Spleen (tissue), 11 donors: ENCODE measurements at regions not wholly inside any gene's neighbourhood (a gene's known extent, or its start where the extent isn't known, plus 50 kb on each side); places are given as distances from the start of the nearest gene placed in this dataset.

Experiments
- DNase-seq: peaks from one replicate; pipeline ENCODE4 v3.0.0-alpha.2; 2020
- H3K27ac ChIP-seq, 8 donors: fragments of 200-600 bp; sonication (generic) in 7 of 8; 1 replicate in 4 of 8; 2 replicates in 4 of 8; pipeline versions ENCODE4 v1.5.0 to v1.8.0; 2016 to 2021; ENCODE audit warnings: inconsistent platforms in 4 of 8, mild to moderate bottlenecking in 4 of 8, moderate library complexity in 1 of 8
- H3K27me3 ChIP-seq, 7 donors: fragments of 200-600 bp; sonication (generic) in 6 of 7; replicated peaks in 1 of 7; 1 replicate in 4 of 7; 2 replicates in 3 of 7; pipeline versions ENCODE4 v1.5.0 to v1.8.0; 2016 to 2021; ENCODE audit warnings: inconsistent platforms in 3 of 7, mild to moderate bottlenecking in 1 of 7
- H3K36me3 ChIP-seq, 6 donors: fragments of 200-600 bp; sonication (generic) in 5 of 6; 1 replicate in 4 of 6; 2 replicates in 2 of 6; pipeline versions ENCODE4 v1.5.0 to v1.8.0; 2016 to 2021; ENCODE audit warnings: inconsistent platforms in 2 of 6
- H3K4me1 ChIP-seq, 6 donors: fragments of 200-600 bp; sonication (generic) in 5 of 6; 1 replicate in 3 of 6; 2 replicates in 3 of 6; pipeline versions ENCODE4 v1.5.0 to v1.8.0; 2016 to 2021; ENCODE audit warnings: inconsistent platforms in 3 of 6
- H3K4me3 ChIP-seq, 8 donors: fragments of 200-600 bp; sonication (generic) in 7 of 8; 1 replicate in 4 of 8; 2 replicates in 4 of 8; pipeline versions ENCODE4 v1.5.0 to v1.8.0; 2016 to 2021; ENCODE audit warnings: inconsistent platforms in 4 of 8, mild to moderate bottlenecking in 4 of 8, moderate library complexity in 2 of 8
- H3K9me3 ChIP-seq, 8 donors: fragments of 200-600 bp; sonication (generic) in 7 of 8; 1 replicate in 4 of 8; 2 replicates in 4 of 8; pipeline versions ENCODE4 v1.5.0 to v1.8.0; 2016 to 2021; ENCODE audit warnings: inconsistent platforms in 4 of 8
- POLR2A ChIP-seq, 3 donors: fragments of 450-650 bp; IDR thresholded peaks; one replicate each; pipeline ENCODE4 v1.5.1; 2017; ENCODE audit warnings: antibody characterized with exemption in 3 of 3, mild to moderate bottlenecking in 1 of 3
- POLR2AphosphoS5 ChIP-seq, 3 donors: sonication (generic); formaldehyde crosslinking; IDR thresholded peaks; one replicate each; pipeline ENCODE4 v1.5.1; 2017; ENCODE audit warnings: antibody characterized with exemption in 3 of 3
- whole genome bisulfite sequencing, 5 donors: extraction: QIAGEN DNeasy Blood & Tissue Kit in 3 of 5; methylation state at CpG; one replicate each; pipeline versions ENCODE4 v1.1.5 to v1.1.7; 2013 to 2018; 5-methylcytosine and 5-hydroxymethylcytosine counted together
- intact Hi-C: fragments of 100-400 bp; cut with DNase I; formaldehyde crosslinking; loops from one replicate; pipeline ENCODE4 v1.15.0; 2023; ENCODE audit warnings: low total_unique reads
- TF ChIP-seq, protein P1 (sequence below), 11 experiments: fragments of 200-600 bp in 7 of 11; fragments of 450-650 bp in 4 of 11; sonication (generic) in 4 of 11; IDR thresholded peaks in 8 of 11; conservative IDR thresholded peaks in 3 of 11; 1 replicate in 7 of 11; 2 replicates in 4 of 11; pipeline versions ENCODE4 v1.4.0 to v1.8.0; 2016 to 2021; ENCODE audit warnings: antibody characterized with exemption in 11 of 11, inconsistent platforms in 4 of 11, mild to moderate bottlenecking in 1 of 11
- donor health status: healthy with polysubstance abuse.
- donor health status: DM: no; HTN: no; CAD: no; lungs with moderate emphysema.
- donor health status: DM: no; HTN: no; CAD: no.
- donor health status: Bipolar disorder and iron deficiency.
- donor health status: healthy.
- donor health status: DM: no; HTN: no; CAD: no.
- donor health status: DM: yes; HTN: yes; CAD: no.

DNA sequence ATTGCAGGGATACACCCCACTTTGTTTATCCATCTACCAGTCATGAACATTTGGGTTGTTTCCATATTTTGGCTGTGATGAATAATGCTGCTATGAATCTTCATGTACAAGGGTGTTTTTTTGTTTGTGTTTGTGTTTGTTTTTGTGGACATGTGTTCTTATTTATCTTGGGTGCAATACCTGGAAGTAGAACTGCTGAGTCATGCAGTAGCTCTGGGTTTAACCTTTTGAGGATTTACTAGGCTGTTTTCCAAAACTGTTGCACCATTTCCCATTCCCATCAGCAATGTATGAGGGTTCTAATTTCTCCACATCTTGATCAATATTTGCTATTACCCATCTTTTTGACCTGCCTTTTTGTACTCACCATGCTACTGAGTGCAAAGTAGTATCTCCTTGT, 140.0 kb upstream of the CYP1B1 start:
- H3K9me3 ChIP-seq: peaks cover 0 to 13% (median 9%) of the 10 kb centered on the region in 8 donors
- intact Hi-C loops: no loop called here
- H3K27me3 ChIP-seq: peaks cover 0 to 18% (median 0%) of the 10 kb centered on the region in 7 donors
- TF ChIP-seq, protein P1, sequence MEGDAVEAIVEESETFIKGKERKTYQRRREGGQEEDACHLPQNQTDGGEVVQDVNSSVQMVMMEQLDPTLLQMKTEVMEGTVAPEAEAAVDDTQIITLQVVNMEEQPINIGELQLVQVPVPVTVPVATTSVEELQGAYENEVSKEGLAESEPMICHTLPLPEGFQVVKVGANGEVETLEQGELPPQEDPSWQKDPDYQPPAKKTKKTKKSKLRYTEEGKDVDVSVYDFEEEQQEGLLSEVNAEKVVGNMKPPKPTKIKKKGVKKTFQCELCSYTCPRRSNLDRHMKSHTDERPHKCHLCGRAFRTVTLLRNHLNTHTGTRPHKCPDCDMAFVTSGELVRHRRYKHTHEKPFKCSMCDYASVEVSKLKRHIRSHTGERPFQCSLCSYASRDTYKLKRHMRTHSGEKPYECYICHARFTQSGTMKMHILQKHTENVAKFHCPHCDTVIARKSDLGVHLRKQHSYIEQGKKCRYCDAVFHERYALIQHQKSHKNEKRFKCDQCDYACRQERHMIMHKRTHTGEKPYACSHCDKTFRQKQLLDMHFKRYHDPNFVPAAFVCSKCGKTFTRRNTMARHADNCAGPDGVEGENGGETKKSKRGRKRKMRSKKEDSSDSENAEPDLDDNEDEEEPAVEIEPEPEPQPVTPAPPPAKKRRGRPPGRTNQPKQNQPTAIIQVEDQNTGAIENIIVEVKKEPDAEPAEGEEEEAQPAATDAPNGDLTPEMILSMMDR (IDR thresholded peaks at IDR 0.05 in 8 of 11, conservative IDR thresholded peaks at IDR 0.05 in 3 of 11): no peak
- TF ChIP-seq POLR2A (IDR thresholded peaks at IDR 0.05) (no peak), POLR2AphosphoS5 (IDR thresholded peaks at IDR 0.05) (no peak)
- H3K4me3 ChIP-seq: no peak overlapping the region
- DNase-seq: no peak
- H3K36me3 ChIP-seq: no peaks in the 10 kb centered on the region
- peaks cover 0 to 16% (median 4%) of the 10 kb centered on the region in 6 donors for H3K4me1 ChIP-seq
- no peak overlapping the region for H3K27ac ChIP-seq

DNA sequence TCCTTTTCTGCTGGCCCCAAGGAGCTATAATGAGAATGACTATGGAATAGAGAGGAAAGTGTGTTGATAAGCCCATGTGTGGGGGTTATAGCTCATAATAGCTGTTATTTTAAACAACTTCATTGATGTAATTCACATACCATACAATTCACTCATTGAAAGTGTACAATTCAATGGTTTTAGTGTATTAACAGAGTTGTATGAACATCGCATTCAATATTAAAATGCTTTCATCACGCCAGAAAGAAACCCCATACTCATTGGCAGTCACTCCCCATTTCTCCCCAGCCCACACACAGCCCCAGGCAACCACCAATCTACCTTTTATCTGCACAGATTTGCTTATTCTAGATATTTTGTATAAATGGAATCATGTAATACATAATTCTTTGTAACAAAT, 139.6 kb upstream of the CYP1B1 start:
- Histone ChIP-seq H3K27me3 (peaks cover 0 to 18% (median 0%) of the 10 kb centered on the region in 7 donors), H3K9me3 (peaks cover 0 to 13% (median 9%) of the 10 kb centered on the region in 8 donors), H3K27ac (peak overlapping the region in 2 of 8 donors; percentile 59 to 65), H3K36me3 (no peaks in the 10 kb centered on the region), H3K4me1 (peaks cover 0 to 16% (median 4%) of the 10 kb centered on the region in 6 donors), H3K4me3 (no peak overlapping the region)
- 82 to 93% (median 88%) methylated on average over 2 of the region's 2 CpGs for WGBS, 5 donors
- TF ChIP-seq POLR2A (IDR thresholded peaks at IDR 0.05): no peak
- no peak for TF ChIP-seq POLR2AphosphoS5 (IDR thresholded peaks at IDR 0.05)
- intact Hi-C loops: no loop called here
- no peak for DNase-seq

- H3K4me3 ChIP-seq: no peak overlapping the region
- no peaks in the 10 kb centered on the region for H3K36me3 ChIP-seq
- H3K27me3 ChIP-seq: peaks cover 0 to 18% (median 0%) of the 10 kb centered on the region in 7 donors
- TF ChIP-seq POLR2A (IDR thresholded peaks at IDR 0.05) (no peak), POLR2AphosphoS5 (IDR thresholded peaks at IDR 0.05) (no peak)
- TF ChIP-seq, protein P1 (IDR thresholded peaks at IDR 0.05 in 8 of 11, conservative IDR thresholded peaks at IDR 0.05 in 3 of 11): no peak
- peaks cover 0 to 16% (median 4%) of the 10 kb centered on the region in 6 donors for H3K4me1 ChIP-seq
- no peak for DNase-seq
- peak overlapping the region in 4 of 8 donors; percentile 0 to 65 (median 54) for H3K27ac ChIP-seq
- intact Hi-C loops: no loop called here
- 65 to 79% (median 71%) methylated on average over 5 of the region's 5 CpGs for WGBS, 5 donors
- H3K9me3 ChIP-seq: peaks cover 0 to 10% (median 4%) of the 10 kb centered on the region in 8 donors
Measured at GRCh38 chr2:38214209-38214717, 138.3 kb upstream of the CYP1B1 start.

GRCh38 chr2:38213619-38214167, 137.7 kb upstream of the CYP1B1 start:
- Histone ChIP-seq H3K4me1 (peaks cover 0 to 16% (median 4%) of the 10 kb centered on the region in 6 donors), H3K9me3 (peaks cover 0 to 10% (median 4%) of the 10 kb centered on the region in 8 donors), H3K36me3 (no peaks in the 10 kb centered on the region), H3K27ac (peak overlapping the region in 4 of 8 donors; percentile 0 to 65 (median 40)), H3K27me3 (peaks cover 0 to 17% (median 0%) of the 10 kb centered on the region in 7 donors), H3K4me3 (no peak overlapping the region)
- TF ChIP-seq POLR2A (IDR thresholded peaks at IDR 0.05): no peak
- TF ChIP-seq, protein P1 (IDR thresholded peaks at IDR 0.05 in 8 of 11, conservative IDR thresholded peaks at IDR 0.05 in 3 of 11): no peak
- no peak for TF ChIP-seq POLR2AphosphoS5 (IDR thresholded peaks at IDR 0.05)
- 69 to 80% (median 71%) methylated on average over 4 of the region's 4 CpGs for WGBS, 5 donors
- intact Hi-C loops: no loop called here
- DNase-seq: no peak
